BLaER1 treated with 17β-estradiol and CSF1 and Interleukin-3, amounts not matched to agents 10 nM and 100 nM (cell line): ENCODE measurements at regions not wholly inside any gene's neighbourhood (a gene's known extent, or its start where the extent isn't known, plus 50 kb on each side); places are given as distances from the start of the nearest gene placed in this dataset.
A peak's percentile ranks its signal among the peaks of the same experiment; 100 is the strongest.
"Not testable (repeated sequence)": the region's sequence is repeated elsewhere in the genome, so short reads cannot be mapped to it uniquely, and the experiment has no call there.

Experiments
- H3K27ac ChIP-seq, 11 experiments: shearing (Covaris generic); formaldehyde crosslinking; 2 replicates each; pipeline ENCODE4 v1.8.1; 2022
- H3K27me3 ChIP-seq, 11 experiments: shearing (Covaris generic); formaldehyde crosslinking; 2 replicates each; pipeline ENCODE4 v1.8.1; 2022
- H3K36me3 ChIP-seq, 11 experiments: shearing (Covaris generic); formaldehyde crosslinking; 2 replicates each; pipeline ENCODE4 v1.8.1; 2022
- H3K4me1 ChIP-seq, 10 experiments: shearing (Covaris generic); formaldehyde crosslinking; 2 replicates each; pipeline ENCODE4 v1.8.1; 2022
- H3K4me2 ChIP-seq, 11 experiments: shearing (Covaris generic); formaldehyde crosslinking; 2 replicates each; pipeline ENCODE4 v1.8.1; 2022
- H3K4me3 ChIP-seq, 10 experiments: shearing (Covaris generic); formaldehyde crosslinking; 2 replicates each; pipeline ENCODE4 v1.8.1; 2022
- H3K9ac ChIP-seq, 11 experiments: shearing (Covaris generic); formaldehyde crosslinking; 2 replicates each; pipeline ENCODE4 v1.8.1; 2022
- H3K9me3 ChIP-seq, 11 experiments: shearing (Covaris generic); formaldehyde crosslinking; replicated peaks in 1 of 11; 2 replicates each; pipeline ENCODE4 v1.8.1; 2022
- H4K20me1 ChIP-seq, 11 experiments: shearing (Covaris generic); formaldehyde crosslinking; 2 replicates each; pipeline ENCODE4 v1.8.1; 2022
- Cebpa-rat ChIP-seq, 11 experiments: shearing (Covaris generic); IDR thresholded peaks; 2 replicates each; pipeline ENCODE4 v1.8.1; 2022

- Histone ChIP-seq H3K27ac (no peak overlapping the region), H3K4me1 (peaks cover under 1 to 11% (median 2%) of the 10 kb centered on the region in 10 experiments; a peak in 17 of 20 replicates), H3K36me3 (no peaks in the 10 kb centered on the region), H3K9ac (peak overlapping the region in 1 of 11 experiments; percentile 30; a peak in 1 of 22 replicates), H3K4me2 (no peak overlapping the region), H3K27me3 (peaks cover 20 to 35% (median 28%) of the 10 kb centered on the region in 11 experiments), H3K9me3 (peaks cover 6 to 27% (median 16%) of the 10 kb centered on the region in 11 experiments; a peak in 15 of 22 replicates), H4K20me1 (no peaks in the 10 kb centered on the region), H3K4me3 (no peak overlapping the region)
- TF ChIP-seq Cebpa-rat (IDR thresholded peaks at IDR 0.05), result no peak
Measured at GRCh38 chr14:103186909-103187586, 63.8 kb downstream of the TNFAIP2 start.

- Histone ChIP-seq H3K4me2 (no peak overlapping the region), H3K9ac (no peak overlapping the region), H3K9me3 (peaks cover 13 to 36% (median 23%) of the 10 kb centered on the region in 11 experiments; a peak in 19 of 22 replicates), H3K4me3 (no peak overlapping the region), H3K27ac (no peak overlapping the region), H3K36me3 (no peaks in the 10 kb centered on the region), H4K20me1 (no peaks in the 10 kb centered on the region), H3K4me1 (peaks cover 8 to 18% (median 10%) of the 10 kb centered on the region in 10 experiments; a peak in 18 of 20 replicates), H3K27me3 (peaks cover 20 to 35% (median 28%) of the 10 kb centered on the region in 11 experiments)
- TF ChIP-seq Cebpa-rat (IDR thresholded peaks at IDR 0.05), result no peak
Measured at GRCh38 chr14:103187911-103188310, 64.7 kb downstream of the TNFAIP2 start.

GRCh38 chr14:103188810-103189480, 65.7 kb downstream of the TNFAIP2 start:
- no peak overlapping the region for H3K4me3 ChIP-seq
- H3K4me2 ChIP-seq, result no peak overlapping the region
- H3K27ac ChIP-seq, result no peak overlapping the region
- no peak overlapping the region for H3K9ac ChIP-seq
- peaks cover 8 to 24% (median 14%) of the 10 kb centered on the region in 10 experiments; a peak in 19 of 20 replicates for H3K4me1 ChIP-seq
- peaks cover 21 to 46% (median 34%) of the 10 kb centered on the region in 11 experiments; a peak in 20 of 22 replicates for H3K9me3 ChIP-seq
- H3K36me3 ChIP-seq, result no peaks in the 10 kb centered on the region
- H4K20me1 ChIP-seq, result no peaks in the 10 kb centered on the region
- peaks cover 20 to 35% (median 28%) of the 10 kb centered on the region in 11 experiments for H3K27me3 ChIP-seq
- TF ChIP-seq Cebpa-rat (IDR thresholded peaks at IDR 0.05), result no peak

- Histone ChIP-seq H4K20me1 (no peaks in the 10 kb centered on the region), H3K9me3 (peaks cover 22 to 54% (median 39%) of the 10 kb centered on the region in 11 experiments; a peak in 20 of 22 replicates), H3K4me2 (no peak overlapping the region), H3K27me3 (peaks cover 20 to 35% (median 28%) of the 10 kb centered on the region in 11 experiments), H3K27ac (no peak overlapping the region), H3K9ac (no peak overlapping the region), H3K4me3 (no peak overlapping the region), H3K4me1 (peaks cover 8 to 33% (median 22%) of the 10 kb centered on the region in 10 experiments; a peak in 19 of 20 replicates), H3K36me3 (no peaks in the 10 kb centered on the region)
- no peak for TF ChIP-seq Cebpa-rat (IDR thresholded peaks at IDR 0.05)
Measured at GRCh38 chr14:103189481-103190470, 66.5 kb downstream of the TNFAIP2 start.

- Histone ChIP-seq H3K4me3 (no peak overlapping the region), H3K4me1 (peaks cover 8 to 35% (median 22%) of the 10 kb centered on the region in 10 experiments; a peak in 19 of 20 replicates), H3K27me3 (peaks cover 20 to 35% (median 28%) of the 10 kb centered on the region in 11 experiments), H3K9me3 (peaks cover 22 to 63% (median 40%) of the 10 kb centered on the region in 11 experiments; a peak in 20 of 22 replicates), H4K20me1 (no peaks in the 10 kb centered on the region), H3K27ac (no peak overlapping the region), H3K9ac (no peak overlapping the region), H3K36me3 (no peaks in the 10 kb centered on the region), H3K4me2 (peak overlapping the region in 2 of 11 experiments; percentile 1 to 44; a peak in 3 of 22 replicates)
- TF ChIP-seq Cebpa-rat (IDR thresholded peaks at IDR 0.05), result no peak
Measured at GRCh38 chr14:103190741-103191140, 67.5 kb downstream of the TNFAIP2 start.

GRCh38 chr14:103191844-103192243, 68.6 kb downstream of the TNFAIP2 start:
- Histone ChIP-seq H3K4me2 (peak overlapping the region in 9 of 11 experiments; percentile 13 to 48 (median 36); a peak in 13 of 22 replicates), H3K4me1 (peaks cover 8 to 35% (median 22%) of the 10 kb centered on the region in 10 experiments; a peak in 19 of 20 replicates), H4K20me1 (no peaks in the 10 kb centered on the region), H3K4me3 (no peak overlapping the region), H3K27ac (peak overlapping the region in 2 of 11 experiments; percentile 22 to 45; a peak in 1 of 22 replicates), H3K9me3 (peaks cover 22 to 63% (median 40%) of the 10 kb centered on the region in 11 experiments; a peak in 20 of 22 replicates), H3K27me3 (peaks cover 20 to 35% (median 28%) of the 10 kb centered on the region in 11 experiments), H3K36me3 (no peaks in the 10 kb centered on the region), H3K9ac (no peak overlapping the region)
- TF ChIP-seq Cebpa-rat (IDR thresholded peaks at IDR 0.05), result no peak

- H4K20me1 ChIP-seq, result no peaks in the 10 kb centered on the region
- peak overlapping the region; percentile 13 to 48 (median 29); a peak in 14 of 22 replicates for H3K4me2 ChIP-seq
- no peak for TF ChIP-seq Cebpa-rat (IDR thresholded peaks at IDR 0.05)
- peaks cover 22 to 63% (median 40%) of the 10 kb centered on the region in 11 experiments; a peak in 20 of 22 replicates for H3K9me3 ChIP-seq
- no peaks in the 10 kb centered on the region for H3K36me3 ChIP-seq
- no peak overlapping the region for H3K9ac ChIP-seq
- H3K27me3 ChIP-seq, result peaks cover 20 to 33% (median 26%) of the 10 kb centered on the region in 11 experiments
- 0 out of 20 replicates have a peak overlapping the region, but pooled peaks of 1 of the 10 experiments have one; percentile 0 for H3K4me3 ChIP-seq
- peaks cover 8 to 35% (median 22%) of the 10 kb centered on the region in 10 experiments; a peak in 19 of 20 replicates for H3K4me1 ChIP-seq
- H3K27ac ChIP-seq, result peak overlapping the region in 5 of 11 experiments; percentile 10 to 45 (median 22); a peak in 5 of 22 replicates
Measured at GRCh38 chr14:103192246-103192840, 69.1 kb downstream of the TNFAIP2 start.

- Histone ChIP-seq H3K4me1 (peaks cover 8 to 35% (median 22%) of the 10 kb centered on the region in 10 experiments; a peak in 19 of 20 replicates), H3K27ac (peak overlapping the region in 3 of 11 experiments; percentile 13 to 37 (median 22); a peak in 4 of 22 replicates), H3K9me3 (peaks cover 22 to 63% (median 40%) of the 10 kb centered on the region in 11 experiments; a peak in 20 of 22 replicates), H3K4me2 (peak overlapping the region in 7 of 11 experiments; percentile 13 to 46 (median 29); a peak in 4 of 22 replicates), H3K27me3 (peaks cover 17 to 28% (median 23%) of the 10 kb centered on the region in 11 experiments)
- not testable (repeated sequence) for H3K9ac ChIP-seq, H3K36me3 ChIP-seq, H3K4me3 ChIP-seq, H4K20me1 ChIP-seq
Measured at GRCh38 chr14:103192861-103193260, 69.6 kb downstream of the TNFAIP2 start.

GRCh38 chr14:103193491-103193890, 70.2 kb downstream of the TNFAIP2 start:
- H3K4me3 ChIP-seq, H3K36me3 ChIP-seq, H3K9ac ChIP-seq, H4K20me1 ChIP-seq: not testable (repeated sequence)
- Histone ChIP-seq H3K9me3 (peaks cover 22 to 63% (median 40%) of the 10 kb centered on the region in 11 experiments; a peak in 20 of 22 replicates), H3K4me1 (peaks cover 8 to 36% (median 22%) of the 10 kb centered on the region in 10 experiments; a peak in 19 of 20 replicates), H3K4me2 (peak overlapping the region in 4 of 11 experiments; percentile 4 to 46 (median 40); a peak in 6 of 22 replicates), H3K27me3 (peaks cover 13 to 22% (median 16%) of the 10 kb centered on the region in 11 experiments), H3K27ac (peak overlapping the region in 4 of 11 experiments; percentile 10 to 51 (median 38); a peak in 4 of 22 replicates)
